Keratinocyte (primary cell): ENCODE measurements at regions not wholly inside any gene's neighbourhood (a gene's known extent, or its start where the extent isn't known, plus 50 kb on each side); places are given as distances from the start of the nearest gene placed in this dataset.

Experiments
- EZH2 ChIP-seq: IDR thresholded peaks from one replicate; pipeline ENCODE4 v1.6.1; 2012; ENCODE audit warnings: inconsistent platforms, mild to moderate bottlenecking, low read length, moderate library complexity
- TF ChIP-seq, protein P1 (sequence below), 3 experiments: IDR thresholded peaks in 1 of 3; conservative IDR thresholded peaks in 1 of 3; optimal IDR thresholded peaks in 1 of 3; 2 replicates in 2 of 3; 3 replicates in 1 of 3; pipeline versions ENCODE3 to v1.5.1; 2011; ENCODE audit warnings: low read length in 3 of 3, mild to moderate bottlenecking in 3 of 3, moderate library complexity in 2 of 3, control low read depth in 1 of 3, inconsistent platforms in 1 of 3; ENCODE audit not compliant: insufficient read depth in 2 of 3; ENCODE audit errors: extremely low read depth in 1 of 3

DNA sequence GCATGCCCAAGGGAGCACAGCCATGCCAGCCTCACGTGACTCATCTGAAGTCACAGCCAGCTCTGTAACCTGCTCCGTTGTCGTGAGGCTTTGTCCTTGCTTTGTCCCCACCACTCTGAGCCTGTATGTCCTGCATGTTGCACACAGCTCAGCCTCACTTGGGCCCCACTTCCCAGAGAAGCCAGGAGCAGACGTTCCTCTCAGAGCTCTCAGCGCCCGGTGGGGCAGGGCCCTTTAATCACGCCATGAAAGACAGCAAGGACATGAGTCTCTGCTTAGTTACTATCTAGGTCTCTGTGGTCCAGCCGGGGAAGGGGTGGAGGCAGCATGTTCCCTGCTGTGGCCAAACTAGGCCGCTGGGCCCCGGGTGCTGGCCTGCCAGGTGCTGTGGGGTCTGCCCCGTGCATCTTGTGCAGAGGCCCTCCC, 127.4 kb upstream of the FAM20C start:
- TF ChIP-seq, protein P1, sequence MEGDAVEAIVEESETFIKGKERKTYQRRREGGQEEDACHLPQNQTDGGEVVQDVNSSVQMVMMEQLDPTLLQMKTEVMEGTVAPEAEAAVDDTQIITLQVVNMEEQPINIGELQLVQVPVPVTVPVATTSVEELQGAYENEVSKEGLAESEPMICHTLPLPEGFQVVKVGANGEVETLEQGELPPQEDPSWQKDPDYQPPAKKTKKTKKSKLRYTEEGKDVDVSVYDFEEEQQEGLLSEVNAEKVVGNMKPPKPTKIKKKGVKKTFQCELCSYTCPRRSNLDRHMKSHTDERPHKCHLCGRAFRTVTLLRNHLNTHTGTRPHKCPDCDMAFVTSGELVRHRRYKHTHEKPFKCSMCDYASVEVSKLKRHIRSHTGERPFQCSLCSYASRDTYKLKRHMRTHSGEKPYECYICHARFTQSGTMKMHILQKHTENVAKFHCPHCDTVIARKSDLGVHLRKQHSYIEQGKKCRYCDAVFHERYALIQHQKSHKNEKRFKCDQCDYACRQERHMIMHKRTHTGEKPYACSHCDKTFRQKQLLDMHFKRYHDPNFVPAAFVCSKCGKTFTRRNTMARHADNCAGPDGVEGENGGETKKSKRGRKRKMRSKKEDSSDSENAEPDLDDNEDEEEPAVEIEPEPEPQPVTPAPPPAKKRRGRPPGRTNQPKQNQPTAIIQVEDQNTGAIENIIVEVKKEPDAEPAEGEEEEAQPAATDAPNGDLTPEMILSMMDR (optimal IDR thresholded peaks at IDR 0.05 in 1 of 3, IDR thresholded peaks at IDR 0.05 in 1 of 3, conservative IDR thresholded peaks at IDR 0.05 in 1 of 3; ENCODE audit: extremely low read depth in 1 of 3, insufficient read depth in 2 of 3, low read length in 3 of 3) = no peak
- TF ChIP-seq EZH2 = no peak
